B cell (primary cell): ENCODE measurements at regions not wholly inside any gene's neighbourhood (a gene's known extent, or its start where the extent isn't known, plus 50 kb on each side); places are given as distances from the start of the nearest gene placed in this dataset.
"Not testable (repeated sequence)": the region's sequence is repeated elsewhere in the genome, so short reads cannot be mapped to it uniquely, and the experiment has no call there.

ENCODE experiments used
- ATAC-seq: fragments of 200-7000 bp; cut with Tn5 transposase; one replicate; pipeline ENCODE4 v1.10.0; 2021; ENCODE audit warnings: low read depth, mild to moderate bottlenecking, moderate number of reproducible peaks, moderate library complexity
- CTCF ChIA-PET: fragments of 350-600 bp; sonication (Branson Sonifier 250); formaldehyde crosslinking; loops from one replicate; lab custom pipeline; 2021; ENCODE audit warnings: antibody characterized with exemption, inconsistent platforms; lab: Charles Lee
- POLR2A ChIA-PET: fragments of 350-600 bp; sonication (Branson Sonifier 250); formaldehyde crosslinking; loops from one replicate; lab custom pipeline; 2021; ENCODE audit warnings: antibody characterized with exemption; lab: Charles Lee
- DNase-seq: peaks from one replicate; pipeline ENCODE4 v3.0.0; 2013
- H2AFZ ChIP-seq: 2 replicates; pipeline ENCODE4 v1.6.1; 2012; ENCODE audit warnings: mild to moderate bottlenecking, low read depth, low read length; ENCODE audit not compliant: insufficient read depth, poor library complexity, severe bottlenecking
- H3K27ac ChIP-seq, 2 donors: 1 replicate in 1 of 2; 2 replicates in 1 of 2; pipeline ENCODE4 v1.5.1; 2012 to 2013; ENCODE audit warnings: low read length in 2 of 2, mild to moderate bottlenecking in 2 of 2, moderate library complexity in 1 of 2
- H3K27me3 ChIP-seq, 4 experiments: fragments of 200-600 bp in 1 of 4; sonication (generic) in 1 of 4; replicated peaks in 1 of 4; 1 replicate in 2 of 4; 2 replicates in 2 of 4; pipeline versions ENCODE4 v1.6.1 to v1.7.0; 2013 to 2016; ENCODE audit warnings: low read length in 3 of 4, mild to moderate bottlenecking in 2 of 4, mixed read lengths in 1 of 4, moderate library complexity in 1 of 4; ENCODE audit not compliant: insufficient read depth in 4 of 4, control insufficient read depth in 3 of 4; ENCODE audit errors: control extremely low read depth in 1 of 4
- H3K36me3 ChIP-seq, 2 experiments: replicated peaks in 1 of 2; 1 replicate in 1 of 2; 2 replicates in 1 of 2; pipeline versions ENCODE4 v1.6.1 to v1.7.1; 2013; ENCODE audit warnings: low read length in 1 of 2; ENCODE audit not compliant: insufficient read depth in 2 of 2, control insufficient read depth in 1 of 2; ENCODE audit errors: control extremely low read depth in 1 of 2, extremely low read depth in 1 of 2
- H3K4me1 ChIP-seq, 2 donors: fragments of 200-600 bp in 1 of 2; sonication (generic) in 1 of 2; 1 replicate in 1 of 2; 2 replicates in 1 of 2; pipeline versions ENCODE4 v1.5.1 to v1.6.1; 2013 to 2017; ENCODE audit warnings: low read length in 2 of 2; ENCODE audit not compliant: control insufficient read depth in 2 of 2, insufficient read depth in 2 of 2
- H3K4me2 ChIP-seq: replicated peaks from 2 replicates; pipeline ENCODE3; 2012; ENCODE audit warnings: mild to moderate bottlenecking, low read depth, low read length; ENCODE audit not compliant: poor library complexity, severe bottlenecking
- H3K4me3 ChIP-seq, 5 experiments: fragments of 200-600 bp in 1 of 5; sonication (generic) in 1 of 5; 1 replicate in 3 of 5; 2 replicates in 2 of 5; pipeline versions ENCODE4 v1.5.1 to v1.7.0; 2011 to 2016; ENCODE audit warnings: low read length in 4 of 5, mild to moderate bottlenecking in 4 of 5, low read depth in 2 of 5, control low read depth in 1 of 5, moderate library complexity in 1 of 5; ENCODE audit not compliant: insufficient read depth in 1 of 5; ENCODE audit errors: control extremely low read depth in 1 of 5, extremely low read depth in 1 of 5
- H3K79me2 ChIP-seq: fragments of 200-600 bp; sonication (generic); one replicate; pipeline ENCODE4 v1.6.0; 2016; ENCODE audit warnings: low read length; ENCODE audit not compliant: control insufficient read depth, insufficient read depth
- H3K9ac ChIP-seq: fragments of 200-600 bp; sonication (generic); 2 replicates; pipeline ENCODE4 v1.6.1; 2017; ENCODE audit warnings: mild to moderate bottlenecking, low read length, moderate library complexity
- H3K9me3 ChIP-seq, 3 donors: one replicate each; pipeline versions ENCODE4 v1.6.1 to v1.7.1; 2013; ENCODE audit warnings: low read length in 2 of 3; ENCODE audit not compliant: control insufficient read depth in 2 of 3, insufficient read depth in 1 of 3; ENCODE audit errors: control extremely low read depth in 1 of 3
- H4K20me1 ChIP-seq: 2 replicates; pipeline ENCODE4 v1.6.0; 2012; ENCODE audit warnings: mild to moderate bottlenecking, low read length; ENCODE audit not compliant: insufficient read depth, control insufficient read depth, poor library complexity, severe bottlenecking
- H3K27ac Mint-ChIP-seq: one replicate; pipeline ENCODE4 v1.8.0; 2021; ENCODE audit warnings: mixed read lengths
- H3K27me3 Mint-ChIP-seq: one replicate; pipeline ENCODE4 v1.8.0; 2021; ENCODE audit warnings: mixed read lengths
- H3K4me1 Mint-ChIP-seq: one replicate; pipeline ENCODE4 v1.8.0; 2021; ENCODE audit warnings: mixed read lengths
- H3K4me3 Mint-ChIP-seq: one replicate; pipeline ENCODE4 v1.8.0; 2021; ENCODE audit warnings: mixed read lengths
- H3K9me3 Mint-ChIP-seq: one replicate; pipeline ENCODE4 v1.8.0; 2022; ENCODE audit warnings: mixed read lengths; ENCODE audit not compliant: insufficient read depth
- CTCF ChIP-seq: fragments of 200-600 bp; IDR thresholded peaks from one replicate; pipeline ENCODE4 v1.8.0; 2022; ENCODE audit warnings: antibody characterized with exemption, mild to moderate bottlenecking
- EZH2 ChIP-seq: IDR thresholded peaks from 2 replicates; pipeline ENCODE4 v1.6.1; 2012; ENCODE audit warnings: borderline replicate concordance, low read depth, mild to moderate bottlenecking, moderate library complexity, low read length; ENCODE audit not compliant: insufficient read depth, poor library complexity, severe bottlenecking
- WGBS: methylation state at CpG from one replicate; pipeline ENCODE4 v1.1.5; 2013; ENCODE audit warnings: missing lambda C conversion rate; ENCODE audit not compliant: insufficient coverage; 5-methylcytosine and 5-hydroxymethylcytosine counted together
- intact Hi-C: fragments of 100-400 bp; cut with micrococcal nuclease; formaldehyde crosslinking; loops from one replicate; pipeline ENCODE4 v1.10.0; 2022

- H3K27me3 Mint-ChIP-seq: no peaks in the 10 kb centered on the region
- Histone ChIP-seq H3K27me3 (no peaks in the 10 kb centered on the region), H4K20me1 (no peaks in the 10 kb centered on the region), H3K9ac (no peak overlapping the region), H3K79me2 (no peaks in the 10 kb centered on the region), H3K4me2 (no peak overlapping the region), H3K4me1 (no peaks in the 10 kb centered on the region), H2AFZ (no peak overlapping the region), H3K27ac (no peak overlapping the region), H3K36me3 (no peaks in the 10 kb centered on the region), H3K9me3 (no peaks in the 10 kb centered on the region), H3K4me3 (no peak overlapping the region)
- H3K9me3 Mint-ChIP-seq: peaks cover 3% of the 10 kb centered on the region
- no peak overlapping the region for H3K4me3 Mint-ChIP-seq
- intact Hi-C loops: no loop called here
- no peaks in the 10 kb centered on the region for H3K4me1 Mint-ChIP-seq
- POLR2A ChIA-PET: no interaction called here
- TF ChIP-seq EZH2 (no peak), CTCF (no peak)
- 10% methylated on average over 1 of the region's 1 CpG for WGBS
- CTCF ChIA-PET: no interaction called here
- no peak for ATAC-seq
- no peak for DNase-seq
- no peak overlapping the region for H3K27ac Mint-ChIP-seq
Measured at GRCh38 chr6:66265737-66266136, 558.7 kb upstream of the EYS start.

- DNase-seq (no peak), ATAC-seq (no peak)
- intact Hi-C loops: no loop called here
- Histone ChIP-seq H3K27me3 (no peaks in the 10 kb centered on the region), H3K36me3 (no peaks in the 10 kb centered on the region), H3K4me3 (no peak overlapping the region), H3K27ac (no peak overlapping the region), H3K9me3 (peaks cover 0 to 4% (median 3%) of the 10 kb centered on the region in 3 donors), H3K4me2 (no peak overlapping the region), H3K9ac (no peak overlapping the region), H2AFZ (no peak overlapping the region), H4K20me1 (no peaks in the 10 kb centered on the region), H3K4me1 (no peaks in the 10 kb centered on the region), H3K79me2 (no peaks in the 10 kb centered on the region)
- Mint-ChIP-seq H3K27me3 (no peaks in the 10 kb centered on the region), H3K4me3 (no peak overlapping the region), H3K4me1 (no peaks in the 10 kb centered on the region), H3K9me3 (peaks cover 6% of the 10 kb centered on the region), H3K27ac (no peak overlapping the region)
- POLR2A ChIA-PET: no interaction called here
- CTCF ChIA-PET: no interaction called here
- WGBS: 59% methylated on average over 4 of the region's 4 CpGs
- TF ChIP-seq CTCF (no peak), EZH2 (no peak)
Measured at GRCh38 chr6:66264376-66264775, 557.4 kb upstream of the EYS start.

GRCh38 chr6:66258731-66259487 lies 551.9 kb upstream of the EYS start:
- ATAC-seq, H3K9me3 ChIP-seq, H2AFZ ChIP-seq, H3K27me3 ChIP-seq, DNase-seq, H3K4me1 Mint-ChIP-seq, H4K20me1 ChIP-seq, CTCF ChIA-PET, H3K4me1 ChIP-seq, H3K4me3 Mint-ChIP-seq, H3K9ac ChIP-seq, H3K4me3 ChIP-seq, intact Hi-C loops, H3K36me3 ChIP-seq, H3K4me2 ChIP-seq, H3K79me2 ChIP-seq, H3K27ac ChIP-seq, H3K27ac Mint-ChIP-seq, POLR2A ChIA-PET, H3K27me3 Mint-ChIP-seq: not testable (repeated sequence)
- WGBS: 91% methylated on average over 3 of the region's 6 CpGs
- H3K9me3 Mint-ChIP-seq: peaks cover 17% of the 10 kb centered on the region
